GM20431 (cell line): ENCODE measurements at regions not wholly inside any gene's neighbourhood (a gene's known extent, or its start where the extent isn't known, plus 50 kb on each side); places are given as distances from the start of the nearest gene placed in this dataset.

Experiments
- in situ Hi-C: fragments of 300-500 bp; cut with MseI, MboI; formaldehyde crosslinking; loops from one replicate; pipeline ENCODE4 v1.15.0; 2020; ENCODE audit warnings: low sequenced_read_pairs; ENCODE audit not compliant: unreplicated experiment

GRCh38 chr1:87599569-87599968 lies 270.9 kb downstream of the LMO4 start:
- in situ Hi-C loops, result no loop called here

- in situ Hi-C loops, result no loop called here
Observed at GRCh38 chr1:87600055-87600850, 271.6 kb downstream of the LMO4 start.

GRCh38 chr1:87600854-87601253 lies 272.2 kb downstream of the LMO4 start:
- in situ Hi-C loops, result no loop called here

GRCh38 chr1:87603626-87604025 lies 274.9 kb downstream of the LMO4 start:
- in situ Hi-C loops, result no loop called here

DNA sequence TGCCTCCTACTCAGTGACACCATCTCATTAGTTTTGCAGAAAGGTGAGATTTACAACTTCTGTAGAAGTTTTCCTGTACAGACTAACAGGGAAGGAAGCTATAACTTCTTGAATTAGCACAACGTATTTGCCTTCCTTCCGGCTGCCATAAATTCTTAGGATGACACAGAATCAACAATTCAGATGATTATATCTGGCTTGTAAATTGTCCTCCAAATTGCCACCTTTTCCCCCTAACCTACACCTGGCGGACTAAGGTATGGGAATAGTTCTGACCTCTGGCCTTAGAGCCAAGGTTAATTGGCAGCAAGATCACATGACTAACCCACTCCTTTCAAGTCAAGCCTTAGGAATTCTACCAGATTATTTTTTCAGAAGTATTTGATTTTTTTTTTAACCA lies 284.3 kb downstream of the LMO4 start:
- in situ Hi-C loops, result no loop called here

GRCh38 chr1:87615491-87615890 lies 286.8 kb downstream of the LMO4 start:
- in situ Hi-C loops, result no loop called here

DNA sequence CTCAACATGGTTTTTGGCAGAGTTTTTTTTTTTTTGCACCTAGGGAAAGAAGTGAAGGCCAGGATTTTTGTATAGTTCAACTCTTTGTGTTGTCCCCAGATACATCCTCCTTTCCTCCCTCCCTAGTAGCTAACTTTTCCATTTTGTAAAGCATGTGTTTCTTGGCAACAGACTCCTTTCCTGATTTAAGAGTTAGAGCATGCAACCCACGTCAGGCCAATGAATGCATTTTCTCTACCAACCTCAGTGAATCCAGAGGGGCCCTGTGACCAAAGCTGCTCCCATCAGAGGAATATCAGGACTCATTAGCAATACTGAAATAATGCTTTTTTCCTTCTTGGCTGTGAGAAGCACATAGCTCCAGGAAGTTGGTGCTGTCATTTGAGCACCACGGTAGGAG lies 287.2 kb downstream of the LMO4 start:
- in situ Hi-C loops, result no loop called here

DNA sequence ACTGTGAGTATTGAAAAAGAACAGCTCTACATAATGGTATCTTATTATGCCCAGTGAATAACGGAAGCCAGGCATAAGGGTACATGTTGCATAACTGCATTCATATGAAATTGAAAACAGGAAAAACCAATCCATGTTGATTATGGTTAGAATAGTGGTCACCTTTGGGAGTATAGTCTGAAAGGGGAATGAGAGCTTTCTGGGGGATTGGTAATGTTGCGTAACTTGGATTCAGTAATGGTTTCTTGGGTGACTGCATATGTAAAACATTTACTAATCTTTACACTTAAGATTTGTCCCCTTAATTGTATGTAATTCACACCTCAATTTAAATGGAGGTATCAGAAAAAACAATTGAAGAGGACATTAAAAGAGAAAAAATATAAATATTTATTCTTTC lies 292.1 kb downstream of the LMO4 start:
- in situ Hi-C loops, result no loop called here

- in situ Hi-C loops, result no loop called here
Observed at GRCh38 chr1:87629673-87630072, 301.0 kb downstream of the LMO4 start.

- in situ Hi-C loops, result no loop called here
Observed at GRCh38 chr1:87632232-87632631, 303.6 kb downstream of the LMO4 start.

DNA sequence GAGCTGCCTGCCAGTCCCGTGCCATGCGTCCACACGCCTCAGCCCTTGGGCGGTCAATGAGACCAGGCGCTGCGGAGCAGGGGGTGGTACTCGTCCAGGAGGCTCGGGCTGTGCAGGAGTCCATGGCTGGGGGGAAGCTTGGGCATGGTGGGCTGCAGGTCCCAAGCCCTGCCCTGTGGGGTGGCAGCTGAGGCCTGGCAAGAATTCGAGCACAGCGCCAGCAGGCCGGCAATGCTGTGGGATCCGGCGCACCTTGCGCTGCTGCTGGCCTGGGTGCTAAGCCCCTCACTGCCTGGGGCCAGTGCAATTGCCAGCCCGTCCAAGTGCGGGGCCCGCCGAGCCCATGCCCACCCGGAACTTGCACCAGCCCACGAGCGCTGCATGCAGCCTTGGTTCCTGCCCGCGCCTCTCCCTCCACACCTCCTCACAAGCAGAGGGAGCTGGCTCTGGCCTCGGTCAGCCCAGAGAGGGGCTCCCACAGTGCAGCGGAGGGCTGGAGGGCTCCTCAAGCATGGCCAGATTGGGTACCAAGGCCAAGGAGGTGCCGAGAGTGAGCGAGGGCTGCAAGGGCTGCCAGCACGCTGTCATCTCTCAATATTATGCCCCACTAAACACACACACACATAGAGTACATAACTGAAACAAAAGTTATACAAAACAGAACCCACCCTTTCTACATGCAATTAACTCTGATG lies 307.7 kb downstream of the LMO4 start:
- in situ Hi-C loops, result no loop called here

GRCh38 chr1:87638636-87639035 lies 310.0 kb downstream of the LMO4 start:
- in situ Hi-C loops, result no loop called here

GRCh38 chr1:87641996-87642395 lies 313.3 kb downstream of the LMO4 start:
- in situ Hi-C loops, result no loop called here

DNA sequence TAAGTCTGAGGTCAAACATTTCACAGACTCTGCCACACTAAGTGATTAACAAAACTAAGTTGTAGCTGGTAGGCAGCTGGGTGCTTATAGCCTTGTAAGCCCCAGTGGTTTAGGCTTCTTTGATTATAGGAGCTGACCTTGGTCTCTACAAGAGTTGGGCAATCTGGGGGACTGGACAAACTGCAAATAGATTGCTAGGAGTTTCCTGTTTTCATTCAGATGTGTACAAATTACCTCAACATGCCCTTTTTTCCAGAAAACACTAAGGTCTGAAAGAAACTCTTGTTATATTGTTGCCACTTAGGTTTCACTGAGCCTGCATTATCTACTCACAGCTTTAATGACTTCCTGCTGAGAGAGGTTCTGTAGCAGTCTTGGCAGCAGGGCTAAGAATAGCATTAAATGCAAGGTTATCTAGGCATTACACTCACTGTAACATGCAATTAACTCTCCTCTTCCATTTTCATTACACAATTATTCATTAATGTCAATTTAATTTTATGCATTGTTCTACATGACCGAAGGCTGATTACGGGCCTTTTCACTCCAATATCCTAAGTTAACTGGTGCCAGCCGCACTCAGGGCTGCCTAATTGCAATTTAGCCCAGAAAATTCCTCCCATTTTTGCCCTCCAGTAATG lies 314.0 kb downstream of the LMO4 start:
- in situ Hi-C loops, result no loop called here

- in situ Hi-C loops, result no loop called here
Observed at GRCh38 chr1:87644033-87644578, 315.4 kb downstream of the LMO4 start.

- in situ Hi-C loops, result no loop called here
Observed at GRCh38 chr1:87644579-87645190, 316.0 kb downstream of the LMO4 start.

- in situ Hi-C loops, result no loop called here
Observed at GRCh38 chr1:87647430-87648177, 318.9 kb downstream of the LMO4 start.

- in situ Hi-C loops, result no loop called here
Observed at GRCh38 chr1:87648323-87649119, 319.8 kb downstream of the LMO4 start.

DNA sequence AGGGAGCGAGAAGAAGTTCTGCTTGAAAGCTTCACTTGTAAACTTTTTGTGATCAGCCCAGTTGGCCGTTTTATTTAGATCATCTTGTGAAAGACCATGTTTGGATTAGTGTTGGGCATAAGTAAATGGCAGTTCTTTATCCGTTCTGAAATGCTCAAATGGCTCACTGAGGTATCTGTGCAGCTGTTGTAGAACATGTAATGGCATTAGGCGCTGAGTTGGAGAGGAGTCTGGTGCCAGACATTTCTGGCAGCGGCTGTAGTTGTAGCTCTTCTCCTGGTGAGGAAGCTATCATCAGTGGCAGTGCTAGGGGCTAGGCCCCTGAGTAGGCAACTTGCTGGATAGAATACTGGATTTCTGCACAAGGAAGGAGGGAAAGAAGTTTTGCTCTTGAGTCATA lies 321.6 kb downstream of the LMO4 start:
- in situ Hi-C loops, result no loop called here
